ENCODE measurements at regions not wholly inside any gene's neighbourhood (a gene's known extent, or its start where the extent isn't known, plus 50 kb on each side); places are given as distances from the start of the nearest gene placed in this dataset.

DNA sequence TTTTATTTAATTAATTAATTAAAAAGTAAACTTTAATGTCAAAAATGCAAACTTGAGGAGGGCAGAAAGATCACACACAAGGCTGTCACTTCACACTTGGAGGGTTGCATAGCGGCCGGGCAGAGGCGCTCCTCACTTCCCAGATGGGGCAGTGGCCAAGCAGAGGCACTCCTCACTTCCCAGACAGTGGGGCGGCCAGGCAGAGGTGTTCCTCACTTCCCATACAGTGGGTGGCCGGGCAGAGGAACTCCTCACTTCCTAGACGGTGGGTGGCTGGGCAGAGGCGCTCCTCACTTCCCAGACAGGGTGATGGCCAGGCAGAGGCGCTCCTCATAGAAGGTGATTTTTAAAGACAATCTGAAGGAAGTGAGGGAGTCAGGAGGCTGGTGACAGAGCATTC, 277.5 kb downstream of the PDCD6IP start:
- TF ChIP-seq CTCF (optimal IDR thresholded peaks at IDR 0.05 in 1 of 3, IDR thresholded peaks at IDR 0.05 in 1 of 3, conservative IDR thresholded peaks at IDR 0.05 in 1 of 3; ENCODE audit: extremely low read depth in 1 of 3, insufficient read depth in 2 of 3, low read length in 3 of 3), result no peak
- no peak for TF ChIP-seq EZH2 (IDR thresholded peaks at IDR 0.05; ENCODE audit: low read length)

Measured in keratinocyte (primary cell).